Epithelial cell of esophagus (primary cell): ENCODE measurements at regions not wholly inside any gene's neighbourhood (a gene's known extent, or its start where the extent isn't known, plus 50 kb on each side); places are given as distances from the start of the nearest gene placed in this dataset.

Source experiments
- DNase-seq: peaks from one replicate; pipeline ENCODE4 v3.0.0; 2010; ENCODE audit warnings: low read depth
- H3K4me3 ChIP-seq: 2 replicates; pipeline ENCODE4 v1.5.1; 2011; ENCODE audit warnings: mild to moderate bottlenecking, low read length, control low read depth
- CTCF ChIP-seq: IDR thresholded peaks from 2 replicates; pipeline ENCODE4 v1.5.1; 2011; ENCODE audit warnings: low read depth, mild to moderate bottlenecking, low read length, control low read depth, inconsistent platforms; ENCODE audit not compliant: insufficient read depth; ENCODE audit errors: missing control alignments

DNA sequence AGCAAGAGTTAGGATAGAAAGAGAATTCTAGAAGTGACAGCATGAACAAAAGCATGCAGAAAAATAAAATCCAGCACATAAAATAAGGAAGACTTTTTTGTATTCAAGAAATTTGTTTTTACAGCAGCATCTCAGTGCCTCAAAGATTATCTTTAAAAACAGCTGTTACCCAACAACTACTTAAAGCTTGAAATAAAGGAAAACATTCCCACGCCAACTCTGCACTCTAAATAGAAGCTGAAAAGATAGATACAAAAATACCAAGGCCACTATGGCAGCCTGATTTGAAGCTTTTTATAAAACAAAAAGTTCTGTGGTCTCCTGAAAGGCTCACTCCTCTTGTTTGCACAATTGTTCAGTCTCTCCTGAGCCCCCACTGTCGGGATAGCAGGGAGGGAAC, 83.6 kb upstream of the LRRC55 start:
- no peak overlapping the region for H3K4me3 ChIP-seq
- no peak for DNase-seq
- TF ChIP-seq CTCF: no peak

DNA sequence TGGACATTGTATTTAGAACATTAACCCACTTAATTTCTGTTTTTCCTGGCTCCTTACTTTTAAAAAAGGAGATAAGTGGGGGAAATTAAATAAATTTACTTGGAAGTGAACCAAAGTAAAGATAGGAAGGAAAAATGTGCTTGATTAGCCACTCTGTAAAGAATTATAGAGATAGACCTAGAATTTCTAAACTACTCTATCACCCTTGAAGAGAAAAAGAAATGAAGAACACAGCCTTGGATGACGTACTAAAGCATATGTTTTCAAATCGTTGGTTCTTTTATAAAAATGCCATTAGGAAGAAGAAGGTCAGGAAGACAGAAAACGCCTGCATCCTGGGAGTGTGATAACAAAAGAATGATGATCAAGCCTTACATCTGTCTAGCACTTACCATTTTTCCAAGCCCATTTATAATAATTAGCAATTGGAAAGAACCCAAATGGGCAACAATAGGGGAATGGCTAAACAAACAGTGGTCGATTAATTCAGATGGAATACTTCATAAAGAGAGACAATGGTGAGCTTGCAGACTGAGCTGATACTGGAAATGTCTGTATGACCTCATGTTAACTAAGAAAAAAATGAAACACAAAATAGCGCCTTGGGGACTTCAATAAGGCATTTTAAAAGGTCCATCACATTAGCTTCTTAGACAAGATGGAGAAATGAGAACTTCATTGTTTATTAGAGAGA, 81.0 kb upstream of the LRRC55 start:
- DNase-seq: no peak

GRCh38 chr11:57103899-57104605, 77.7 kb upstream of the LRRC55 start:
- no peak for DNase-seq
- H3K4me3 ChIP-seq: no peak overlapping the region
- TF ChIP-seq CTCF: no peak

More for the DNA sequence above, 81.0 kb upstream of the LRRC55 start:
- no peak overlapping the region for H3K4me3 ChIP-seq
- TF ChIP-seq CTCF: no peak

- TF ChIP-seq CTCF: no peak
- no peak overlapping the region for H3K4me3 ChIP-seq
Measured at GRCh38 chr11:57109331-57109730, 72.4 kb upstream of the LRRC55 start.

DNA sequence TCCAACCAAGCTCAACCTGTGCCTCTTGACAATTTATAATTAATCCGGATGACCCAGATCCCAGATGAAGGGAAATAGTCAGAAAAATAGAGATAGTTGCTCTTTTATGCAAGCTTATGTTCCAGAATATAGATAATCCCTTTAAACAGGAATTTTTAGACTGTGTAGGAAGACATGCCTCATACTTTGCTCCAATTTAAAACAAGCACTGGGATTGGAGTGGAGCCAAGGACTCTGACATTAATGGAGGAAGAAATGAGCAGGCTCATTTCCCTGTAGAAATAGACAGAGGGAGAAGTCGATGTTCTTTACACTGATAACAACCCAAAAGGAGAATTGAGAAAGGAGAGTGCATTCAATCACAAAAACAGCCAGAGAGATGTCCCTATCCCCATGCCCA, 70.1 kb upstream of the LRRC55 start:
- no peak for DNase-seq
- H3K4me3 ChIP-seq: no peak overlapping the region
- no peak for TF ChIP-seq CTCF

More at GRCh38 chr11:57109331-57109730, 72.4 kb upstream of the LRRC55 start:
- no peak for DNase-seq

DNA sequence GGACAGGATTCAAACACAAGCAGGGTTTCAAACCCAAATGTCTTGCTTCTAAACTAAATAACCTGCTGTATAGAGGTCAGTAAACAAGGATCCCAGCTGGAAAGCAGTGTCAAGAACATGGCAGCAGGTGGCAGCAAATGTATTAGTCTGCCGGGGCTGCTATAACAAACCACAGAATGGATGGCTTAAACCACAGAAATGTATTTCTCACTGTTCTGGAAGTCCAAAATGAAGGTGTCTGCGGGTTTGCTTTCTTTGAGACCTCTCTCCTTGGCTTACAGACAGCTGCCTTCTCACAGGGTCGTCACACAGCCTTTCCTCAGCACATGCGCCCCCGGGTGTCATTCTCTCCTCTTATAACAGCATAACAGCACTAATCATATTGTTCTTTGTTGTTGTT, 65.1 kb upstream of the LRRC55 start:
- no peak overlapping the region for H3K4me3 ChIP-seq
- TF ChIP-seq CTCF: peak; percentile 71
- DNase-seq: peak; percentile 66
